ENCODE measurements at regions not wholly inside any gene's neighbourhood (a gene's known extent, or its start where the extent isn't known, plus 50 kb on each side); places are given as distances from the start of the nearest gene placed in this dataset.

DNA sequence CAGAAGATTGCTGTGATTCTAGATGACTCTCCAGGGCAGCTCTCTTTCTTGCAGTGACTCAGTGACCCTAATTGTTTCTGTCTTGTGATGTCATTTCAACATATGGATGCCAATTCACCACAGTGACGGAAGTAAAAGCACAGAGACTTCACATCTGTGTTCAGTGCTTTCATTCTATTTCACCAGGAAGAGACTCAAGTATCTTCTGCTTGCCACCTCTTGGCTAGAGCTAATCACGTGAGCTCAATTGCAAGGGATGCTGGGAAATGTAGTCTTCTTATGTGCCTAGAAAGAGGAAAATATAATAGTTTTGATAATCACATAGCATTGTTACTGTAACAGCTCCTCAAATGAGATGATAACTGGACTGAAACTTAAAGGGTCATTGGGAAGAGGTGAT lies 453.3 kb upstream of the KLF4 start:
- FAIRE-seq: no peak
- POLR2A ChIA-PET: no interaction called here

GRCh38 chr9:107942291-107942690 lies 452.7 kb upstream of the KLF4 start:
- DNase-seq (ENCODE audit: low spot score) (no peak), ATAC-seq (no peak), FAIRE-seq (no peak)
- H4K20me1 ChIP-seq (ENCODE audit: insufficient read depth, low read length): no peaks in the 10 kb centered on the region
- no peaks in the 10 kb centered on the region for H3K36me3 ChIP-seq (replicated peaks in 1 of 2; ENCODE audit: control insufficient read depth in 1 of 2, insufficient read depth in 2 of 2, low read length in 2 of 2)
- intact Hi-C loops (cut with micrococcal nuclease; ENCODE audit: unreplicated experiment) (no loop called here), in situ Hi-C loops (cut with HindIII; ENCODE audit: extremely low pct_ligation_motif_present, low pct_unique_long_range_greater_than_20kb) (no loop called here)
- no peak overlapping the region for H2AFZ ChIP-seq (ENCODE audit: low read length)
- H3K4me2 ChIP-seq (ENCODE audit: low read depth, low read length): no peak overlapping the region
- WGBS (ENCODE audit: low lambda C conversion rate): 0% methylated on average over 1 of the region's 1 CpG
- no peak overlapping the region for H3K27ac ChIP-seq (ENCODE audit: extremely low read length, insufficient read depth, low read length)
- ChIA-PET CTCF (ENCODE audit: low intra/inter-chr PET ratio, low total read pairs) (no interaction called here), POLR2A (no interaction called here)
- H3K9me3 ChIP-seq (ENCODE audit: low read length): no peaks in the 10 kb centered on the region
- no TSS peak for BruUV-seq (replicated peaks)
- H3K4me3 ChIP-seq (replicated peaks in 1 of 3; ENCODE audit: insufficient read depth in 1 of 3, low read depth in 2 of 3, low read length in 3 of 3): no peak overlapping the region
- H3K9ac ChIP-seq (ENCODE audit: insufficient read depth, low read depth, low read length): no peak overlapping the region
- H3K27me3 ChIP-seq (ENCODE audit: control insufficient read depth in 1 of 2, insufficient read depth in 2 of 2, low read length in 2 of 2): no peaks in the 10 kb centered on the region
- H3K4me1 ChIP-seq (ENCODE audit: insufficient read depth, low read length): no peaks in the 10 kb centered on the region
- no peak for TF ChIP-seq RFXAP (CRISPR knock-in tag; IDR thresholded peaks at IDR 0.05; ENCODE audit: borderline replicate concordance)
- TF ChIP-seq RXRA (CRISPR knock-in tag; IDR thresholded peaks at IDR 0.05): no peak
- no peak for TF ChIP-seq POGK (CRISPR knock-in tag; conservative IDR thresholded peaks at IDR 0.05)
- TF ChIP-seq ZNF136 (CRISPR knock-in tag; IDR thresholded peaks at IDR 0.05; ENCODE audit: low read depth): no peak
- no peak for TF ChIP-seq PTBP1 (IDR thresholded peaks at IDR 0.05; ENCODE audit: low read depth, low read length, poor library complexity, severe bottlenecking)
- TF ChIP-seq ZC3H4 (CRISPR knock-in tag; IDR thresholded peaks at IDR 0.05; ENCODE audit: borderline replicate concordance): no peak
- H3K79me2 ChIP-seq (ENCODE audit: insufficient read depth, low read length): no peaks in the 10 kb centered on the region

More for the DNA sequence above, 453.3 kb upstream of the KLF4 start:
- Histone ChIP-seq H3K27ac (ENCODE audit: extremely low read length, insufficient read depth, low read length) (no peak overlapping the region), H3K36me3 (replicated peaks in 1 of 2; ENCODE audit: control insufficient read depth in 1 of 2, insufficient read depth in 2 of 2, low read length in 2 of 2) (no peaks in the 10 kb centered on the region), H3K4me1 (ENCODE audit: insufficient read depth, low read length) (no peaks in the 10 kb centered on the region), H2AFZ (ENCODE audit: low read length) (no peak overlapping the region), H3K4me3 (replicated peaks in 1 of 3; ENCODE audit: insufficient read depth in 1 of 3, low read depth in 2 of 3, low read length in 3 of 3) (no peak overlapping the region), H3K9ac (ENCODE audit: insufficient read depth, low read depth, low read length) (no peak overlapping the region), H3K9me3 (ENCODE audit: low read length) (no peaks in the 10 kb centered on the region), H4K20me1 (ENCODE audit: insufficient read depth, low read length) (no peaks in the 10 kb centered on the region), H3K27me3 (ENCODE audit: control insufficient read depth in 1 of 2, insufficient read depth in 2 of 2, low read length in 2 of 2) (no peaks in the 10 kb centered on the region), H3K79me2 (ENCODE audit: insufficient read depth, low read length) (no peaks in the 10 kb centered on the region), H3K4me2 (ENCODE audit: low read depth, low read length) (no peak overlapping the region)
- no peak for ATAC-seq
- 36% methylated on average over 2 of the region's 2 CpGs for WGBS (ENCODE audit: low lambda C conversion rate)
- BruUV-seq (replicated peaks): no TSS peak
- CTCF ChIA-PET (ENCODE audit: low intra/inter-chr PET ratio, low total read pairs): no interaction called here
- no peak for DNase-seq (ENCODE audit: low spot score)
- intact Hi-C loops (cut with micrococcal nuclease; ENCODE audit: unreplicated experiment) (no loop called here), in situ Hi-C loops (cut with HindIII; ENCODE audit: extremely low pct_ligation_motif_present, low pct_unique_long_range_greater_than_20kb) (no loop called here)
- TF ChIP-seq ZNF678 (CRISPR knock-in tag; IDR thresholded peaks at IDR 0.05): no peak
- no peak for TF ChIP-seq JUND (CRISPR knock-in tag; IDR thresholded peaks at IDR 0.05)
- TF ChIP-seq ZNF850 (CRISPR knock-in tag; conservative IDR thresholded peaks at IDR 0.05): no peak
- TF ChIP-seq ZNF143 (CRISPR knock-in tag; IDR thresholded peaks at IDR 0.05): peak; percentile 61
- peak; percentile 46; the same call in 1 of the 2 replicates for TF ChIP-seq THAP11 (CRISPR knock-in tag; IDR thresholded peaks at IDR 0.05)

Data from HepG2 (cell line).